H9 (cell line): ENCODE measurements at regions not wholly inside any gene's neighbourhood (a gene's known extent, or its start where the extent isn't known, plus 50 kb on each side); places are given as distances from the start of the nearest gene placed in this dataset.

Experiments used
- DNase-seq: peaks from one replicate; pipeline ENCODE4 v3.0.0-alpha.2; 2017
- H2AFZ ChIP-seq: one replicate; pipeline ENCODE4 v1.6.1; 2013; ENCODE audit warnings: mild to moderate bottlenecking, low read length, control low read depth, moderate library complexity
- H2AK5ac ChIP-seq: 2 replicates; pipeline ENCODE4 v1.6.1; 2013; ENCODE audit warnings: low read length, control low read depth, mixed read lengths; ENCODE audit not compliant: insufficient read length
- H2BK120ac ChIP-seq: one replicate; pipeline ENCODE4 v1.6.1; 2013; ENCODE audit warnings: low read depth, mild to moderate bottlenecking, low read length, control low read depth, inconsistent platforms; ENCODE audit not compliant: poor library complexity, severe bottlenecking
- H2BK12ac ChIP-seq: 2 replicates; pipeline ENCODE4 v1.6.1; 2013; ENCODE audit warnings: low read length, control low read depth, mixed read lengths, low read depth; ENCODE audit not compliant: insufficient read length
- H2BK15ac ChIP-seq: 2 replicates; pipeline ENCODE4 v1.6.1; 2013; ENCODE audit warnings: low read depth, low read length, control low read depth
- H2BK20ac ChIP-seq: one replicate; pipeline ENCODE4 v1.6.1; 2013; ENCODE audit warnings: low read depth, mild to moderate bottlenecking, low read length, control low read depth, inconsistent platforms; ENCODE audit not compliant: poor library complexity, severe bottlenecking
- H2BK5ac ChIP-seq: 2 replicates; pipeline ENCODE4 v1.6.1; 2013; ENCODE audit warnings: low read length, control low read depth, mixed read lengths; ENCODE audit not compliant: insufficient read length
- H3K14ac ChIP-seq: 2 replicates; pipeline ENCODE4 v1.6.1; 2013; ENCODE audit warnings: low read length, control low read depth; ENCODE audit not compliant: insufficient read depth
- H3K18ac ChIP-seq: 2 replicates; pipeline ENCODE4 v1.6.1; 2013; ENCODE audit warnings: low read depth, mild to moderate bottlenecking, mixed read lengths, low read length, control low read depth; ENCODE audit not compliant: insufficient read length
- H3K23ac ChIP-seq: 2 replicates; pipeline ENCODE4 v1.6.1; 2013; ENCODE audit warnings: low read length, control low read depth, mixed read lengths, low read depth; ENCODE audit not compliant: insufficient read length
- H3K23me2 ChIP-seq: 2 replicates; pipeline ENCODE4 v1.6.1; 2013; ENCODE audit warnings: low read depth, mild to moderate bottlenecking, mixed read lengths, low read length, control low read depth; ENCODE audit not compliant: insufficient read length, poor library complexity, severe bottlenecking
- H3K27ac ChIP-seq: 2 replicates; pipeline ENCODE4 v1.5.1; 2013; ENCODE audit warnings: low read length, control low read depth, mixed read lengths, low read depth; ENCODE audit not compliant: insufficient read length
- H3K27me3 ChIP-seq: 2 replicates; pipeline ENCODE4 v1.6.1; 2013; ENCODE audit warnings: low read length, control low read depth, inconsistent platforms; ENCODE audit not compliant: insufficient read depth
- H3K4ac ChIP-seq: 2 replicates; pipeline ENCODE4 v1.6.1; 2013; ENCODE audit warnings: low read depth, mild to moderate bottlenecking, control low read depth, inconsistent platforms, low read length, moderate library complexity
- H3K4me1 ChIP-seq: 2 replicates; pipeline ENCODE4 v1.6.1; 2013; ENCODE audit warnings: low read length, control low read depth, inconsistent platforms; ENCODE audit not compliant: insufficient read depth
- H3K4me2 ChIP-seq: 2 replicates; pipeline ENCODE4 v1.6.1; 2013; ENCODE audit warnings: low read length, control low read depth, mixed read lengths; ENCODE audit not compliant: insufficient read length, insufficient read depth
- H3K56ac ChIP-seq: 2 replicates; pipeline ENCODE4 v1.6.1; 2013; ENCODE audit warnings: low read depth, mild to moderate bottlenecking, mixed read lengths, low read length, control low read depth; ENCODE audit not compliant: insufficient read length
- H3K79me1 ChIP-seq: 2 replicates; pipeline ENCODE4 v1.6.1; 2013; ENCODE audit warnings: low read depth, mild to moderate bottlenecking, moderate library complexity, low read length, control low read depth, inconsistent platforms; ENCODE audit not compliant: insufficient read depth, poor library complexity, severe bottlenecking
- H3K79me2 ChIP-seq: 2 replicates; pipeline ENCODE4 v1.6.1; 2013; ENCODE audit warnings: low read length, control low read depth, inconsistent platforms; ENCODE audit not compliant: insufficient read depth
- H3K9ac ChIP-seq: 2 replicates; pipeline ENCODE4 v1.6.1; 2013; ENCODE audit warnings: low read length, control low read depth, mixed read lengths; ENCODE audit not compliant: insufficient read length; ENCODE audit errors: extremely low read depth
- H3K9me3 ChIP-seq: one replicate; pipeline ENCODE4 v1.6.1; 2013; ENCODE audit warnings: low read depth, low read length, inconsistent platforms; ENCODE audit not compliant: control insufficient read depth
- H3T11ph ChIP-seq: one replicate; pipeline ENCODE4 v1.6.1; 2013; ENCODE audit warnings: mild to moderate bottlenecking, low read length, control low read depth, inconsistent platforms
- H4K20me1 ChIP-seq: one replicate; pipeline ENCODE4 v1.6.1; 2013; ENCODE audit not compliant: control insufficient read depth, insufficient read length, insufficient read depth
- H4K5ac ChIP-seq: 2 replicates; pipeline ENCODE4 v1.6.1; 2013; ENCODE audit warnings: low read depth, mild to moderate bottlenecking, mixed read lengths, low read length, control low read depth; ENCODE audit not compliant: insufficient read length
- H4K8ac ChIP-seq: replicated peaks from 2 replicates; pipeline ENCODE4 v1.6.1; 2013; ENCODE audit warnings: low read length, control low read depth, mixed read lengths, low read depth; ENCODE audit not compliant: insufficient read length
- H4K91ac ChIP-seq: 2 replicates; pipeline ENCODE4 v1.6.1; 2013; ENCODE audit warnings: low read depth, mild to moderate bottlenecking, moderate library complexity, mixed read lengths, low read length, control low read depth; ENCODE audit not compliant: insufficient read length
- H3K27ac Mint-ChIP-seq, 3 experiments: 2 replicates in 2 of 3; 3 replicates in 1 of 3; pipeline ENCODE4 v1.8.0; 2020 to 2021; ENCODE audit warnings: mixed read lengths in 3 of 3, mild to moderate bottlenecking in 1 of 3, moderate library complexity in 1 of 3
- H3K27me3 Mint-ChIP-seq: 2 replicates; pipeline ENCODE4 v1.8.0; 2021; ENCODE audit warnings: low read depth, mild to moderate bottlenecking, moderate library complexity, mixed read lengths
- H3K36me3 Mint-ChIP-seq, 3 experiments: 2 replicates in 2 of 3; 3 replicates in 1 of 3; pipeline ENCODE4 v1.8.0; 2020 to 2021; ENCODE audit warnings: low read depth in 3 of 3, mixed read lengths in 3 of 3; ENCODE audit not compliant: insufficient read depth in 1 of 3
- H3K4me1 Mint-ChIP-seq, 2 experiments: 2 replicates each; pipeline ENCODE4 v1.8.0; 2020; ENCODE audit warnings: mixed read lengths in 2 of 2
- H3K4me3 Mint-ChIP-seq, 2 experiments: 2 replicates in 1 of 2; 3 replicates in 1 of 2; pipeline ENCODE4 v1.8.0; 2020 to 2021; ENCODE audit warnings: mild to moderate bottlenecking in 2 of 2, mixed read lengths in 2 of 2, moderate library complexity in 1 of 2
- H3K9me3 Mint-ChIP-seq, 2 experiments: 2 replicates in 1 of 2; 3 replicates in 1 of 2; pipeline ENCODE4 v1.8.0; 2020; ENCODE audit warnings: mild to moderate bottlenecking in 2 of 2, mixed read lengths in 2 of 2, moderate library complexity in 1 of 2
- WGBS: extraction: QIAGEN DNeasy Blood & Tissue Kit; methylation state at CpG from one replicate; pipeline ENCODE4 v1.1.7; 2013; ENCODE audit warnings: missing lambda C conversion rate, low lambda C conversion rate, mixed read lengths; ENCODE audit not compliant: insufficient read length; ENCODE audit errors: extremely low coverage; 5-methylcytosine and 5-hydroxymethylcytosine counted together
- TF ChIP-seq, protein P1 (sequence below): fragments of 200-600 bp; sonication (generic); conservative IDR thresholded peaks from 3 replicates; pipeline ENCODE4 v1.8.0; 2021; ENCODE audit warnings: antibody characterized with exemption, mild to moderate bottlenecking

DNA sequence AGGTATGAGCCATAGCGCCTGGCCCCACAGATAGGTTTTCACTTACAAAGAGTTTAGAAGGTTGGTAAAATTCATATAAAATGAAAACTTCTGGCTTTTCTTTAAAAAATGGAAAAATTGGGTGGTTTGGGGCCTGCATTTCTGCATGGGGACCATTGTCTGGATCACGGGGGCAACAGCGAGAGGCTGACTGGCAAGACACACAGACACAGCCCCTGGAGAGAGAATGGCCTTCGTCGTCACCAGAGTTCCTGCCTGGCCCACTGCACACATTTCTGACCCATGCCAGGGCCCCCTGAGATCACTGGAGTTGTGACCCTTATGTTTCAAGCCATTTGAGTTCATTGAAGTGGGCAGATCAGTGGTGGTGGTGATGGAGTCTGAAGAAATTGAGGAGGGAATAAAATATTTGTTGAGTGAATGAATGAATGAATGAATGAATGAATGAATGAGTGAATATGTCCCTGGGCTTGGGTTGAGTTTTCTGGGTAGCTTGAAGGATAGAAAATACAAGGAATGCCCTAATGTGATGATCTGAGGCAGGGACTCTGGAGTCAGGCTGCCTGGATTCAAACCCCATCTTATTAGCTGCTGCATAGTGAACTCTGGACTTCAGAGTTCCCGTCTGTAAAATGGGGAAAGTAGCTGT, 173.8 kb downstream of the ZFP64 start:
- no peak overlapping the region for H2BK12ac ChIP-seq
- H3K23me2 ChIP-seq = no peaks in the 10 kb centered on the region
- no peaks in the 10 kb centered on the region for H3K4me1 ChIP-seq
- H3K23ac ChIP-seq = no peak overlapping the region
- no peak overlapping the region for H3T11ph ChIP-seq
- no peak overlapping the region for H3K4me3 Mint-ChIP-seq
- no peak overlapping the region for H3K27ac ChIP-seq
- no peaks in the 10 kb centered on the region for H3K9me3 ChIP-seq
- H2BK5ac ChIP-seq = no peak overlapping the region
- H4K8ac ChIP-seq = no peak overlapping the region
- no peak overlapping the region for H4K91ac ChIP-seq
- TF ChIP-seq, protein P1, sequence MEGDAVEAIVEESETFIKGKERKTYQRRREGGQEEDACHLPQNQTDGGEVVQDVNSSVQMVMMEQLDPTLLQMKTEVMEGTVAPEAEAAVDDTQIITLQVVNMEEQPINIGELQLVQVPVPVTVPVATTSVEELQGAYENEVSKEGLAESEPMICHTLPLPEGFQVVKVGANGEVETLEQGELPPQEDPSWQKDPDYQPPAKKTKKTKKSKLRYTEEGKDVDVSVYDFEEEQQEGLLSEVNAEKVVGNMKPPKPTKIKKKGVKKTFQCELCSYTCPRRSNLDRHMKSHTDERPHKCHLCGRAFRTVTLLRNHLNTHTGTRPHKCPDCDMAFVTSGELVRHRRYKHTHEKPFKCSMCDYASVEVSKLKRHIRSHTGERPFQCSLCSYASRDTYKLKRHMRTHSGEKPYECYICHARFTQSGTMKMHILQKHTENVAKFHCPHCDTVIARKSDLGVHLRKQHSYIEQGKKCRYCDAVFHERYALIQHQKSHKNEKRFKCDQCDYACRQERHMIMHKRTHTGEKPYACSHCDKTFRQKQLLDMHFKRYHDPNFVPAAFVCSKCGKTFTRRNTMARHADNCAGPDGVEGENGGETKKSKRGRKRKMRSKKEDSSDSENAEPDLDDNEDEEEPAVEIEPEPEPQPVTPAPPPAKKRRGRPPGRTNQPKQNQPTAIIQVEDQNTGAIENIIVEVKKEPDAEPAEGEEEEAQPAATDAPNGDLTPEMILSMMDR = no peak
- H3K27me3 Mint-ChIP-seq = no peaks in the 10 kb centered on the region
- H3K36me3 Mint-ChIP-seq = no peaks in the 10 kb centered on the region
- H3K4me1 Mint-ChIP-seq = peaks cover 23 to 43% of the 10 kb centered on the region in 2 experiments
- no peak overlapping the region for H2BK20ac ChIP-seq
- no peak overlapping the region for H2AFZ ChIP-seq
- no peaks in the 10 kb centered on the region for H3K79me2 ChIP-seq
- H3K56ac ChIP-seq = no peak overlapping the region
- H3K14ac ChIP-seq = no peak overlapping the region
- WGBS = no CpG with 5 or more reads among the region's 6 CpGs
- H3K9me3 Mint-ChIP-seq = no peaks in the 10 kb centered on the region
- H3K9ac ChIP-seq = no peak overlapping the region
- no peak overlapping the region for H3K4ac ChIP-seq
- H3K4me2 ChIP-seq = no peak overlapping the region
- no peak overlapping the region for H3K18ac ChIP-seq
- no peak overlapping the region for H2BK120ac ChIP-seq
- H2AK5ac ChIP-seq = no peak overlapping the region
- H3K27ac Mint-ChIP-seq = no peak overlapping the region; a peak in 1 of 7 replicates
- H3K79me1 ChIP-seq = no peaks in the 10 kb centered on the region
- no peak overlapping the region for H2BK15ac ChIP-seq
- no peaks in the 10 kb centered on the region for H3K27me3 ChIP-seq
- no peaks in the 10 kb centered on the region for H4K20me1 ChIP-seq
- no peak overlapping the region for H4K5ac ChIP-seq
- no peak for DNase-seq
